Heart right ventricle (tissue), 16 donors: ENCODE measurements at regions not wholly inside any gene's neighbourhood (a gene's known extent, or its start where the extent isn't known, plus 50 kb on each side); places are given as distances from the start of the nearest gene placed in this dataset.

ENCODE experiments used
- ATAC-seq, 8 donors: fragments of 200-7000 bp; cut with Tn5 transposase; one replicate each; pipeline ENCODE4 v1.9.1; 2020; ENCODE audit warnings: mild to moderate bottlenecking in 8 of 8, moderate library complexity in 8 of 8, moderate number of reproducible peaks in 1 of 8
- DNase-seq, 2 donors: peaks; one replicate each; pipeline ENCODE4 v3.0.0-alpha.2; 2020
- H3K27ac ChIP-seq, 10 donors: fragments of 200-600 bp; sonication (generic) in 2 of 10; one replicate each; pipeline versions ENCODE4 v1.5.0 to v1.8.0; 2020 to 2022; ENCODE audit warnings: mild to moderate bottlenecking in 3 of 10
- H3K27me3 ChIP-seq, 7 donors: fragments of 200-600 bp; one replicate each; pipeline ENCODE4 v1.8.0; 2021 to 2022; ENCODE audit warnings: mild to moderate bottlenecking in 2 of 7
- H3K36me3 ChIP-seq, 9 donors: fragments of 200-600 bp; sonication (generic) in 1 of 9; one replicate each; pipeline versions ENCODE4 v1.5.0 to v1.8.0; 2020 to 2022; ENCODE audit warnings: mild to moderate bottlenecking in 2 of 9
- H3K4me1 ChIP-seq, 9 donors: fragments of 200-600 bp; sonication (generic) in 1 of 9; one replicate each; pipeline versions ENCODE4 v1.5.0 to v1.8.0; 2020 to 2022; ENCODE audit warnings: mild to moderate bottlenecking in 4 of 9
- H3K4me3 ChIP-seq, 10 donors: fragments of 200-600 bp; sonication (generic) in 2 of 10; one replicate each; pipeline versions ENCODE4 v1.5.0 to v1.8.0; 2020 to 2022; ENCODE audit warnings: mild to moderate bottlenecking in 7 of 10, moderate library complexity in 2 of 10
- H3K9me3 ChIP-seq, 11 donors: fragments of 200-600 bp in 10 of 11; sonication (generic) in 2 of 11; one replicate each; pipeline versions ENCODE4 v1.5.0 to v1.8.0; 2013 to 2022; ENCODE audit warnings: mild to moderate bottlenecking in 2 of 11, control low read depth in 1 of 11, moderate library complexity in 1 of 11
- CTCF ChIP-seq, 9 donors: fragments of 200-600 bp; sonication (generic) in 2 of 9; IDR thresholded peaks; one replicate each; pipeline versions ENCODE4 v1.5.0 to v1.8.0; 2021 to 2022; ENCODE audit warnings: antibody characterized with exemption in 9 of 9, mild to moderate bottlenecking in 5 of 9, moderate library complexity in 1 of 9
- WGBS, 2 donors: extraction: QIAGEN DNeasy Blood & Tissue Kit; methylation state at CpG; one replicate each; pipeline ENCODE4 v1.1.7; 2013; ENCODE audit warnings: inconsistent platforms in 1 of 2; 5-methylcytosine and 5-hydroxymethylcytosine counted together
- intact Hi-C, 10 donors: fragments of 100-400 bp; cut with DNase I; formaldehyde crosslinking; loops; one replicate each; pipeline versions ENCODE4 v1.11.1 to v1.14.2; 2022
- donor health status: Arrhythmogenic right ventricular cardiomyopathy.
- donor health status: ischemic (EF 13 %, LVEDD 7.1; RV severe dilation, severe dysfunction).
- donor health status: healthy with polysubstance abuse.
- donor health status: DM: no; HTN: yes; CAD: no.
- donor health status: DM: no; HTN: no; CAD: no.
- donor health status: ischemic (EF 25% LVEDD 6.9; RV normal size, moderate dysfunction).
- donor health status: ischemic (EF 25% LVEDD 5.7; RV mildly dilated, moderate dysfunction).
- donor health status: healthy.
- donor health status: DM: yes; HTN: yes; CAD: no.
- donor health status: Ischemic cardiomyopathy.
- donor health status: ischemic (EF 35%, LVEDD 5.7; RV mildly dilated, moderate dysfunction).
- donor health status: nonischemic (EF 11% LVEDD 7.7; RV severe dilation, severe dysfunction).
- donor health status: DM: yes; HTN: yes; CAD: no.
- donor health status: PGD.
- donor health status: ischemic (EF 29% LVEDD 5.4; RV normal size, mild dysfunction).
- donor health status: nonischemic (EF 23%, LVEDD 6.1; RV moderate dilation, normal function).

DNA sequence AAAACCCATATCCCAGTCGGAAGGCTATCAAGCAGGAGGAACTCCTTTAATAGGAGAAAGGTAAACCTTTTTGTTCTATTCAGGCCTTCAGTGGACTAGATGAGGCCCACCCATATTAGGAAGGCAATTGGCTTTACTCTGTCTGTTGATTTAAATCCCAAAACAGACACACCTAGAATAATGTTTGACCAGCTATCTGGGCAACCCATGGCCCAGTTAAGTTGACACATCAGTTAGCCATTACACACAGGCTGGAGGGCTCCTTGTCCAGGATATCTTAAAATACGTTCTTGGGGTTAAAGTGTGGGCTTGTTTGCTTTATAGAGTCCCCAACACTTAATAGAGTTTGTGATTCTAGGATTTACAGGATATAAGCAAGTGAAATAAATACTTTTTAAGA, 339.0 kb upstream of the PRKCQ start:
- ATAC-seq (no peak), DNase-seq (no peak)
- H3K4me3 ChIP-seq, result no peak overlapping the region
- peaks cover 0 to 3% (median 0%) of the 10 kb centered on the region in 7 donors for H3K27me3 ChIP-seq
- H3K4me1 ChIP-seq, result peaks cover 0 to 11% (median 3%) of the 10 kb centered on the region in 9 donors
- no peaks in the 10 kb centered on the region for H3K9me3 ChIP-seq
- intact Hi-C loops, result loop anchor here in 2 of 10 donors (5.0 kb wide), 1 partner anchor 498 kb away; no protein-coding TSS in a partner anchor
- no peak for TF ChIP-seq CTCF (IDR thresholded peaks at IDR 0.05)
- H3K36me3 ChIP-seq, result no peaks in the 10 kb centered on the region
- 82% methylated on average over 2 of the region's 2 CpGs for WGBS, 2 donors
- H3K27ac ChIP-seq, result no peak overlapping the region

GRCh38 chr10:6918305-6918704, 338.2 kb upstream of the PRKCQ start:
- DNase-seq (peak in 1 of 2 donors; percentile 10), ATAC-seq (no peak)
- intact Hi-C loops, result loop anchor here in 2 of 10 donors (5.0 kb wide), 1 partner anchor 499 kb away; no protein-coding TSS in a partner anchor
- TF ChIP-seq CTCF (IDR thresholded peaks at IDR 0.05), result peak in 7 of 9 donors; percentile 22 to 65 (median 43)
- H3K4me3 ChIP-seq, result no peak overlapping the region
- H3K36me3 ChIP-seq, result no peaks in the 10 kb centered on the region
- peaks cover 0 to 3% (median 0%) of the 10 kb centered on the region in 7 donors for H3K27me3 ChIP-seq
- 63 to 65% methylated on average over 6 of the region's 6 CpGs for WGBS, 2 donors
- H3K4me1 ChIP-seq, result peaks cover 0 to 10% (median 0%) of the 10 kb centered on the region in 9 donors
- H3K27ac ChIP-seq, result no peak overlapping the region
- H3K9me3 ChIP-seq, result no peaks in the 10 kb centered on the region

- intact Hi-C loops, result loop anchor here in 2 of 10 donors (5.0 kb wide), 1 partner anchor 500 kb away; no protein-coding TSS in a partner anchor
- Histone ChIP-seq H3K27me3 (peaks cover 0 to 3% (median 0%) of the 10 kb centered on the region in 7 donors), H3K36me3 (no peaks in the 10 kb centered on the region), H3K9me3 (no peaks in the 10 kb centered on the region), H3K27ac (no peak overlapping the region), H3K4me3 (no peak overlapping the region), H3K4me1 (peaks cover 0 to 19% (median 0%) of the 10 kb centered on the region in 9 donors)
- ATAC-seq, result no peak
- 67 to 81% methylated on average over 6 of the region's 6 CpGs for WGBS, 2 donors
- no peak for TF ChIP-seq CTCF (IDR thresholded peaks at IDR 0.05)
- no peak for DNase-seq
Measured at GRCh38 chr10:6917125-6917524, 337.0 kb upstream of the PRKCQ start.

- WGBS, 2 donors, result 72 to 73% methylated on average over 2 of the region's 2 CpGs
- ATAC-seq, result no peak
- intact Hi-C loops, result loop anchor here in 2 of 10 donors (5.0 kb wide), 1 partner anchor 501 kb away; no protein-coding TSS in a partner anchor
- peaks cover 0 to 20% (median 0%) of the 10 kb centered on the region in 9 donors for H3K4me1 ChIP-seq
- peaks cover 0 to 3% (median 0%) of the 10 kb centered on the region in 7 donors for H3K27me3 ChIP-seq
- no peak overlapping the region for H3K4me3 ChIP-seq
- no peak for DNase-seq
- no peak for TF ChIP-seq CTCF (IDR thresholded peaks at IDR 0.05)
- H3K9me3 ChIP-seq, result no peaks in the 10 kb centered on the region
- no peak overlapping the region for H3K27ac ChIP-seq
- H3K36me3 ChIP-seq, result no peaks in the 10 kb centered on the region
Measured at GRCh38 chr10:6916601-6917000, 336.5 kb upstream of the PRKCQ start.
